ENCODE measurements at regions not wholly inside any gene's neighbourhood (a gene's known extent, or its start where the extent isn't known, plus 50 kb on each side); places are given as distances from the start of the nearest gene placed in this dataset.

DNA sequence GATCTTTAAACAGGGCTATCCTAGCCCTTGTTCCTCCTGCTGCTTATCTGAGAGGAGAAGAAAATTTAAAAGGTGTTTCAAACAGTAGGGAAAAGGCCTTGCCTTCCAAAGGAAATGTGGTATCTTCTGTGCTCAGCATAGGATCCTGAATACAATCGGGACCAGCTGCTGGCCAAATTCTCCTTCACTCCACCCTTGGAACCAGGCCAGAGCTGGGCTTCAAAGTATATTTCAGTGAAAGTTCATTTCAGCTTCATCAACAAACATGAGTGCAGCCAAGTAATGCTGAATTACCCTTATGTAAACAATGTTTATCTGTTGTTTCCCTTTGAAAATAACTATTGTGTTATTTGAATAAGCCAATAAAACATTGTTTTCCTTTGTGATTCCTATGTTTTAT, 146.5 kb upstream of the MEOX2 start:
- no peak for TF ChIP-seq POLR2A (IDR thresholded peaks at IDR 0.05)
- TF ChIP-seq, protein P1, sequence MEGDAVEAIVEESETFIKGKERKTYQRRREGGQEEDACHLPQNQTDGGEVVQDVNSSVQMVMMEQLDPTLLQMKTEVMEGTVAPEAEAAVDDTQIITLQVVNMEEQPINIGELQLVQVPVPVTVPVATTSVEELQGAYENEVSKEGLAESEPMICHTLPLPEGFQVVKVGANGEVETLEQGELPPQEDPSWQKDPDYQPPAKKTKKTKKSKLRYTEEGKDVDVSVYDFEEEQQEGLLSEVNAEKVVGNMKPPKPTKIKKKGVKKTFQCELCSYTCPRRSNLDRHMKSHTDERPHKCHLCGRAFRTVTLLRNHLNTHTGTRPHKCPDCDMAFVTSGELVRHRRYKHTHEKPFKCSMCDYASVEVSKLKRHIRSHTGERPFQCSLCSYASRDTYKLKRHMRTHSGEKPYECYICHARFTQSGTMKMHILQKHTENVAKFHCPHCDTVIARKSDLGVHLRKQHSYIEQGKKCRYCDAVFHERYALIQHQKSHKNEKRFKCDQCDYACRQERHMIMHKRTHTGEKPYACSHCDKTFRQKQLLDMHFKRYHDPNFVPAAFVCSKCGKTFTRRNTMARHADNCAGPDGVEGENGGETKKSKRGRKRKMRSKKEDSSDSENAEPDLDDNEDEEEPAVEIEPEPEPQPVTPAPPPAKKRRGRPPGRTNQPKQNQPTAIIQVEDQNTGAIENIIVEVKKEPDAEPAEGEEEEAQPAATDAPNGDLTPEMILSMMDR (IDR thresholded peaks at IDR 0.05) = no peak
- Histone ChIP-seq H3K36me3 (no peaks in the 10 kb centered on the region), H3K27ac (peak overlapping the region in 2 of 4 donors; percentile 46 to 59), H3K27me3 (no peaks in the 10 kb centered on the region), H3K4me1 (peaks cover 0 to 7% (median 0%) of the 10 kb centered on the region in 4 donors), H3K4me3 (no peak overlapping the region), H3K9me3 (no peaks in the 10 kb centered on the region)
- peak in 2 of 3 donors; percentile 51 to 57 for DNase-seq

DNA sequence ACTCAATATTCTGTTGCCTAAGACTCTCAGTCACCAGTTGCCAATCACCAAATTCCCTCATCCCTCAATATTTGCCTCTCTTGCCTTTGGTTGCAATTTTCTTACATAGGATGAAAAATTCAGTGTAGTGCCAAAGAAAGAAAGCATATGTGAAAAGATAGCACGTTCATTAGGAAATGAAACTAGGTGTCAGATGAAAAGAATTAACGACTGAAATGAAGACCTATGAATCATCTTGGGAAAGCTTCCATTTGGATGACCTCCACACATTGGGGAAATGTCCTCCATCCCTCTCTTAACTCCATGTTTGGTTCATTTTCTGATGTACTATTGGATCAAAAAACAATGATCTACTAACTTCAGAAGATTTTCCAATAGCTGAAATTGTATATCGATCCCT, 145.1 kb upstream of the MEOX2 start:
- H3K4me1 ChIP-seq = peaks cover 0 to 7% (median 0%) of the 10 kb centered on the region in 4 donors
- no peak for DNase-seq
- H3K36me3 ChIP-seq = no peaks in the 10 kb centered on the region
- H3K27ac ChIP-seq = no peak overlapping the region
- TF ChIP-seq POLR2A (IDR thresholded peaks at IDR 0.05) = no peak
- TF ChIP-seq, protein P1 (IDR thresholded peaks at IDR 0.05) = no peak
- no peak overlapping the region for H3K4me3 ChIP-seq
- H3K27me3 ChIP-seq = no peaks in the 10 kb centered on the region
- H3K9me3 ChIP-seq = no peaks in the 10 kb centered on the region

- H3K36me3 ChIP-seq = no peaks in the 10 kb centered on the region
- H3K4me1 ChIP-seq = peaks cover 0 to 7% (median 0%) of the 10 kb centered on the region in 4 donors
- no peaks in the 10 kb centered on the region for H3K27me3 ChIP-seq
- no peak overlapping the region for H3K27ac ChIP-seq
- no peak for DNase-seq
- no peaks in the 10 kb centered on the region for H3K9me3 ChIP-seq
- TF ChIP-seq, protein P1 (IDR thresholded peaks at IDR 0.05) = no peak
- TF ChIP-seq POLR2A (IDR thresholded peaks at IDR 0.05) = no peak
- H3K4me3 ChIP-seq = no peak overlapping the region
Measured at GRCh38 chr7:15829691-15830090, 143.2 kb upstream of the MEOX2 start.

GRCh38 chr7:15828881-15829280, 142.4 kb upstream of the MEOX2 start:
- no peaks in the 10 kb centered on the region for H3K9me3 ChIP-seq
- H3K27me3 ChIP-seq = no peaks in the 10 kb centered on the region
- no peak overlapping the region for H3K27ac ChIP-seq
- H3K4me3 ChIP-seq = no peak overlapping the region
- H3K4me1 ChIP-seq = peaks cover 0 to 7% (median 0%) of the 10 kb centered on the region in 4 donors
- TF ChIP-seq POLR2A (IDR thresholded peaks at IDR 0.05) = no peak
- TF ChIP-seq, protein P1 (IDR thresholded peaks at IDR 0.05) = no peak
- no peak for DNase-seq
- H3K36me3 ChIP-seq = no peaks in the 10 kb centered on the region

GRCh38 chr7:15821484-15822427, 135.3 kb upstream of the MEOX2 start:
- Histone ChIP-seq H3K4me3 (no peak overlapping the region), H3K27me3 (no peaks in the 10 kb centered on the region), H3K9me3 (no peaks in the 10 kb centered on the region), H3K36me3 (no peaks in the 10 kb centered on the region), H3K4me1 (no peaks in the 10 kb centered on the region), H3K27ac (no peak overlapping the region)
- no peak for DNase-seq
- TF ChIP-seq, protein P1 (IDR thresholded peaks at IDR 0.05) = no peak
- TF ChIP-seq POLR2A (IDR thresholded peaks at IDR 0.05) = no peak
